Esophagus squamous epithelium (tissue), 5 donors: ENCODE measurements at regions not wholly inside any gene's neighbourhood (a gene's known extent, or its start where the extent isn't known, plus 50 kb on each side); places are given as distances from the start of the nearest gene placed in this dataset.

ENCODE experiments used
- DNase-seq: peaks from one replicate; lab custom pipeline; 2025; lab: John Stamatoyannopoulos, UW
- H3K27ac ChIP-seq, 4 donors: fragments of 200-600 bp; sonication (generic); one replicate each; pipeline ENCODE4 v1.5.1; 2016 to 2019; ENCODE audit warnings: mild to moderate bottlenecking in 1 of 4
- H3K27me3 ChIP-seq, 4 donors: fragments of 200-600 bp; sonication (generic); 1 replicate in 3 of 4; 2 replicates in 1 of 4; pipeline versions ENCODE4 v1.5.1 to v1.6.0; 2017 to 2021; ENCODE audit warnings: antibody characterized with exemption in 1 of 4
- H3K36me3 ChIP-seq, 3 donors: fragments of 200-600 bp; sonication (generic); one replicate each; pipeline ENCODE4 v1.5.1; 2016 to 2019
- H3K4me1 ChIP-seq, 3 donors: fragments of 200-600 bp; sonication (generic); one replicate each; pipeline ENCODE4 v1.5.1; 2017 to 2019
- H3K4me3 ChIP-seq, 4 donors: fragments of 200-600 bp; sonication (generic); 1 replicate in 3 of 4; 2 replicates in 1 of 4; pipeline ENCODE4 v1.5.1; 2016 to 2019; ENCODE audit warnings: mild to moderate bottlenecking in 2 of 4, moderate library complexity in 1 of 4
- H3K9me3 ChIP-seq, 3 donors: fragments of 200-600 bp; sonication (generic); one replicate each; pipeline ENCODE4 v1.5.1; 2016 to 2019
- POLR2A ChIP-seq, 4 donors: fragments of 450-650 bp; IDR thresholded peaks; one replicate each; pipeline ENCODE4 v1.6.1; 2017; ENCODE audit warnings: antibody characterized with exemption in 4 of 4, mild to moderate bottlenecking in 4 of 4, moderate library complexity in 3 of 4
- WGBS, 2 donors: methylation state at CpG; one replicate each; pipeline ENCODE4 v1.1.5; 2018; 5-methylcytosine and 5-hydroxymethylcytosine counted together
- intact Hi-C: fragments of 100-400 bp; cut with DNase I; formaldehyde crosslinking; loops from one replicate; pipeline ENCODE4 v1.15.0; 2022
- TF ChIP-seq, protein P1 (sequence below), 6 experiments: fragments of 450-650 bp in 4 of 6; fragments of 200-600 bp in 2 of 6; sonication (generic) in 2 of 6; IDR thresholded peaks; one replicate each; pipeline ENCODE4 v1.5.1; 2016 to 2019; ENCODE audit warnings: antibody characterized with exemption in 6 of 6, mild to moderate bottlenecking in 4 of 6, moderate library complexity in 4 of 6
- donor health status: DM: yes; HTN: yes; CAD: no.

DNA sequence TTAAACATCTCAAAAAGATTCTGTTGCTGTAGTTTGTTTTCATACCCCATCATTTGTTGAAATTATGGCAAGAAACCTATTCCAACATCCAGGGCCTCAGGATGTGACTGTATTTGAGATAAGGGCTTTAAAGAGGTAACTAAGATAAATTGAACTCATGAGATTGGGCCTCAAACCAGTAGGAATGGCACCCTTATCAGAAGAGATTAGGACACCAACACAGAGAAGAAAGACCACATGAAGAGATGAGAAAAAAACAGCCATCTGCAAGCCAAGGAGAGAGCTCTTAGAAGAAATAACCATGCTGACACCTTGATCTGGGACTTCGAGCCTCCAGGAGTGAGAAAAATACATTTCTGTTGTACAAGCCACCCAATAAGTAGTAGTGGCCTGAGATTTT is 157.7 kb downstream of the CGGBP1 start:
- intact Hi-C loops = no loop called here

DNA sequence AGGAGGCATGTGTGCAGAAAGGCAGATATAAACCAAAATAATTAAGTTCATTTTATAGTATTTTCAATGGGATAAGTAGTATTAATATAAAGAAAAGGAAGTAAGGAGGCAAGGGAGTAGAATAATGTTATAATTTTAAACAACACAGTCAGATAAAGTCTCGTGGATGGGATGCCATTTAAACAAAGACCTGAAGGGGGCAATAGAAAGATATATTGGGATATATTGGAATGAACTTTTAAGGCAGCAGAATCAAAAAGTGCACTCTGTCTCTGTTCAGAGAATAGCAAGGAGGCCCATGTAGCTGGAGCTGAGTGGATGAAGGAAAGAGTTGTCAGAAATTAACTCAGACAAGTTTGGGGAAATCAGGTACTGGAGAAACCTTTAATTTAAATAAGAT is 158.7 kb downstream of the CGGBP1 start:
- TF ChIP-seq, protein P1, sequence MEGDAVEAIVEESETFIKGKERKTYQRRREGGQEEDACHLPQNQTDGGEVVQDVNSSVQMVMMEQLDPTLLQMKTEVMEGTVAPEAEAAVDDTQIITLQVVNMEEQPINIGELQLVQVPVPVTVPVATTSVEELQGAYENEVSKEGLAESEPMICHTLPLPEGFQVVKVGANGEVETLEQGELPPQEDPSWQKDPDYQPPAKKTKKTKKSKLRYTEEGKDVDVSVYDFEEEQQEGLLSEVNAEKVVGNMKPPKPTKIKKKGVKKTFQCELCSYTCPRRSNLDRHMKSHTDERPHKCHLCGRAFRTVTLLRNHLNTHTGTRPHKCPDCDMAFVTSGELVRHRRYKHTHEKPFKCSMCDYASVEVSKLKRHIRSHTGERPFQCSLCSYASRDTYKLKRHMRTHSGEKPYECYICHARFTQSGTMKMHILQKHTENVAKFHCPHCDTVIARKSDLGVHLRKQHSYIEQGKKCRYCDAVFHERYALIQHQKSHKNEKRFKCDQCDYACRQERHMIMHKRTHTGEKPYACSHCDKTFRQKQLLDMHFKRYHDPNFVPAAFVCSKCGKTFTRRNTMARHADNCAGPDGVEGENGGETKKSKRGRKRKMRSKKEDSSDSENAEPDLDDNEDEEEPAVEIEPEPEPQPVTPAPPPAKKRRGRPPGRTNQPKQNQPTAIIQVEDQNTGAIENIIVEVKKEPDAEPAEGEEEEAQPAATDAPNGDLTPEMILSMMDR (IDR thresholded peaks at IDR 0.05) = no peak
- TF ChIP-seq POLR2A (IDR thresholded peaks at IDR 0.05) = no peak

More for the DNA sequence above, 157.7 kb downstream of the CGGBP1 start:
- H3K27me3 ChIP-seq = no peaks in the 10 kb centered on the region
- no peaks in the 10 kb centered on the region for H3K4me1 ChIP-seq
- H3K36me3 ChIP-seq = no peaks in the 10 kb centered on the region
- no peaks in the 10 kb centered on the region for H3K9me3 ChIP-seq
- 25 to 38% methylated on average over 1 of the region's 1 CpG for WGBS, 2 donors
- no peak for DNase-seq
- no peak overlapping the region for H3K4me3 ChIP-seq
- H3K27ac ChIP-seq = no peak overlapping the region
- TF ChIP-seq POLR2A (IDR thresholded peaks at IDR 0.05) = no peak
- TF ChIP-seq, protein P1 (IDR thresholded peaks at IDR 0.05) = no peak

DNA sequence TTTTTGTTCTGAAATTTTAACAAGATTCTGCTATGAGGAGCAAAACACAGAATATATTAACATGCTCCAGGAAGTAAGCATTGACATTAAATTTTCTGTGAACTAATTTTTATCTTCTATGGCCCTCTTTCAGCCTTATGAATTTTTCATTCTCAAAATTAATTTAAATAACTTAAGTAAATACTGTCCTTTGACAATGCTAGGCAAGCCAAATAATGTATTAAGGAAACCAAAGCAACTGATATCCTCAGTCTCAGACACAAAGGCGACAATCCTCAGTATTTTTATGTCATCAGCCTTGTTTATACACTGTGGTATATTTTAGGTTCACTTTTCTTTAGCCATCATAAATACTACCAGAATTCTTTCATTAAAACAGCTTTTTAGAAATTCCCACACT is 159.8 kb downstream of the CGGBP1 start:
- H3K27me3 ChIP-seq = no peaks in the 10 kb centered on the region
- H3K4me1 ChIP-seq = no peaks in the 10 kb centered on the region
- 67 to 81% methylated on average over 1 of the region's 1 CpG for WGBS, 2 donors
- H3K4me3 ChIP-seq = no peak overlapping the region
- no peaks in the 10 kb centered on the region for H3K36me3 ChIP-seq
- H3K27ac ChIP-seq = no peak overlapping the region
- no peaks in the 10 kb centered on the region for H3K9me3 ChIP-seq
- TF ChIP-seq POLR2A (IDR thresholded peaks at IDR 0.05) = no peak
- TF ChIP-seq, protein P1 (IDR thresholded peaks at IDR 0.05) = no peak
- no peak for DNase-seq
- intact Hi-C loops = no loop called here

More for the DNA sequence above, 158.7 kb downstream of the CGGBP1 start:
- DNase-seq = no peak
- H3K4me1 ChIP-seq = no peaks in the 10 kb centered on the region
- no peaks in the 10 kb centered on the region for H3K36me3 ChIP-seq
- no peak overlapping the region for H3K4me3 ChIP-seq
- 24 to 26% methylated on average over 1 of the region's 1 CpG for WGBS, 2 donors
- intact Hi-C loops = no loop called here
- H3K27me3 ChIP-seq = no peaks in the 10 kb centered on the region
- no peaks in the 10 kb centered on the region for H3K9me3 ChIP-seq
- H3K27ac ChIP-seq = no peak overlapping the region

DNA sequence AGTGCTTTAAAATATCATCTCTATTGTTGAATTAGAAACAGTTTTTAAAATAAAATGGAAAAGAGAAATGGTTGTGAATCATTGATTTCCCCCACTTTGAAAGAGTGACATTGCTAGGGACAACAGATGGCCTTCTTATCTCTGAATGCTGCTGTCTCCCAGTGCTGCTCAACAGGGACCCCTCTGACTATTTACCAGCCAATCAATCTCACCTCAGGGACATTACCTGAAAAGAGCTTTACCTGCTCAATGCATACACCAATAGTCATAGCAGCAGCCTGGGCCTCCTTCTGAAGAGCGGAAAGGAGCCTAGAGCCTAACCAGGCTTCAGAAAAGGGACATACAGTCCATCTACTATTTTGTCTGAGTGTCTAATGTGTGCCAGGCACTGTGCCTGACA is 162.8 kb downstream of the CGGBP1 start:
- Histone ChIP-seq H3K4me1 (no peaks in the 10 kb centered on the region), H3K27ac (no peak overlapping the region), H3K27me3 (no peaks in the 10 kb centered on the region), H3K4me3 (no peak overlapping the region), H3K9me3 (no peaks in the 10 kb centered on the region), H3K36me3 (no peaks in the 10 kb centered on the region)
- intact Hi-C loops = no loop called here
- 38 to 60% methylated on average over 1 of the region's 1 CpG for WGBS, 2 donors
- TF ChIP-seq POLR2A (IDR thresholded peaks at IDR 0.05) = no peak
- TF ChIP-seq, protein P1 (IDR thresholded peaks at IDR 0.05) = no peak
- DNase-seq = no peak

DNA sequence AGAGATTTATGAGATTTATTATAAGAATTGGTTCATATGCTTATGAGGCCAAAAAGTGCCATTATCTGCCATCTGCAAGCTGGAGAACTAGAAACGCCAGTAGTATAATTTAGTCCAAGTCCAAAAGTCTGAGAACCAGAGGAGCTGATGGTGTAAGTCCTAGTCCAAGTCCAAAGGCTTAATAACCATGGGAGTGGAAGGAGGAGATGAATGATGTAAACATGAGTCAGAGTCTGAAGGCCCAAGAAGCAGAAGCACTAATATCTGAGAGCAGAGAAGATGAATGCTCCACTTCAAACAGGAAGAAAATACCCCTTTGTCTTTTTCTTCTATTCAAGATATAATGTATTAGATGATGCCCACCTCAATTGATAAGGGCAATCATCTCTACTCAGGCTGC is 185.7 kb downstream of the CGGBP1 start:
- WGBS, 2 donors = 80 to 87% methylated on average over 1 of the region's 1 CpG
- H3K27me3 ChIP-seq = no peaks in the 10 kb centered on the region
- TF ChIP-seq, protein P1 (IDR thresholded peaks at IDR 0.05) = no peak
- no peak for TF ChIP-seq POLR2A (IDR thresholded peaks at IDR 0.05)
- intact Hi-C loops = no loop called here
- no peak overlapping the region for H3K4me3 ChIP-seq
- no peaks in the 10 kb centered on the region for H3K4me1 ChIP-seq
- no peaks in the 10 kb centered on the region for H3K36me3 ChIP-seq
- no peak for DNase-seq
- H3K27ac ChIP-seq = no peak overlapping the region
- H3K9me3 ChIP-seq = peaks cover 0 to 9% (median 0%) of the 10 kb centered on the region in 3 donors
